Stimulated activated CD4-positive, alpha-beta T cell treated with anti-CD3 and anti-CD28 coated beads, Interleukin-4, amount 100 ng/mL, for 24 hours (primary cell): ENCODE measurements at regions not wholly inside any gene's neighbourhood (a gene's known extent, or its start where the extent isn't known, plus 50 kb on each side); places are given as distances from the start of the nearest gene placed in this dataset.

Experiments used
- DNase-seq: peaks from one replicate; pipeline ENCODE4 v3.0.0-alpha.2; 2020

GRCh38 chr2:41707790-41708451, 339.9 kb upstream of the PKDCC start:
- no peak for DNase-seq

GRCh38 chr2:41709702-41710599, 337.9 kb upstream of the PKDCC start:
- DNase-seq, result no peak

GRCh38 chr2:41710944-41711343, 336.9 kb upstream of the PKDCC start:
- DNase-seq, result no peak

GRCh38 chr2:41711736-41712135, 336.1 kb upstream of the PKDCC start:
- DNase-seq, result no peak

GRCh38 chr2:41716497-41716896, 331.3 kb upstream of the PKDCC start:
- DNase-seq, result no peak

- no peak for DNase-seq
Measured at GRCh38 chr2:41717839-41718238, 330.0 kb upstream of the PKDCC start.

- no peak for DNase-seq
Measured at GRCh38 chr2:41718705-41719104, 329.1 kb upstream of the PKDCC start.

GRCh38 chr2:41719756-41720155, 328.1 kb upstream of the PKDCC start:
- no peak for DNase-seq

- DNase-seq, result no peak
Measured at GRCh38 chr2:41720331-41721251, 327.2 kb upstream of the PKDCC start.

GRCh38 chr2:41722668-41723369, 325.0 kb upstream of the PKDCC start:
- no peak for DNase-seq

GRCh38 chr2:41723526-41723925, 324.3 kb upstream of the PKDCC start:
- DNase-seq, result no peak

GRCh38 chr2:41724465-41724864, 323.4 kb upstream of the PKDCC start:
- DNase-seq, result no peak

GRCh38 chr2:41725901-41726300, 321.9 kb upstream of the PKDCC start:
- DNase-seq, result no peak

GRCh38 chr2:41726364-41726763, 321.5 kb upstream of the PKDCC start:
- no peak for DNase-seq

- DNase-seq, result no peak
Measured at GRCh38 chr2:41727152-41727551, 320.7 kb upstream of the PKDCC start.

- no peak for DNase-seq
Measured at GRCh38 chr2:41727711-41728110, 320.1 kb upstream of the PKDCC start.

GRCh38 chr2:41728788-41729338, 319.0 kb upstream of the PKDCC start:
- no peak for DNase-seq

- no peak for DNase-seq
Measured at GRCh38 chr2:41729800-41730364, 317.9 kb upstream of the PKDCC start.

GRCh38 chr2:41735006-41735405, 312.8 kb upstream of the PKDCC start:
- DNase-seq, result no peak

- DNase-seq, result no peak
Measured at GRCh38 chr2:41735476-41735875, 312.3 kb upstream of the PKDCC start.

GRCh38 chr2:41736105-41736567, 311.7 kb upstream of the PKDCC start:
- no peak for DNase-seq

- no peak for DNase-seq
Measured at GRCh38 chr2:41736586-41736985, 311.2 kb upstream of the PKDCC start.
